Pancreas (tissue), 10 donors: ENCODE measurements at regions not wholly inside any gene's neighbourhood (a gene's known extent, or its start where the extent isn't known, plus 50 kb on each side); places are given as distances from the start of the nearest gene placed in this dataset.

Experiments
- ATAC-seq, 4 donors: fragments of 200-7000 bp; cut with Tn5 transposase; one replicate each; pipeline versions ENCODE4 v1.8.0 to v1.9.1; 2020; ENCODE audit warnings: mild to moderate bottlenecking in 4 of 4, moderate library complexity in 4 of 4
- DNase-seq, 6 donors: peaks; one replicate each; pipeline ENCODE4 v3.0.0-alpha.2; 2020
- FAIRE-seq: peaks from 2 replicates; lab custom pipeline; 2012; peaks lifted over from hg19 to GRCh38; lab: Jason Lieb, UNC
- H3K27ac ChIP-seq, 4 donors: fragments of 200-600 bp; sonication (generic); 1 replicate in 3 of 4; 2 replicates in 1 of 4; pipeline versions ENCODE4 v1.5.0 to v1.8.0; 2020
- H3K27me3 ChIP-seq, 4 donors: fragments of 200-600 bp; one replicate each; pipeline ENCODE4 v1.8.0; 2021
- H3K36me3 ChIP-seq, 3 donors: fragments of 200-600 bp; sonication (generic) in 1 of 3; one replicate each; pipeline versions ENCODE4 v1.5.0 to v1.8.0; 2020 to 2021
- H3K4me1 ChIP-seq, 3 donors: fragments of 200-600 bp; one replicate each; pipeline ENCODE4 v1.8.0; 2021
- H3K4me3 ChIP-seq, 4 donors: fragments of 200-600 bp; sonication (generic) in 2 of 4; one replicate each; pipeline versions ENCODE4 v1.5.0 to v1.8.0; 2020 to 2021
- H3K9me3 ChIP-seq, 4 donors: fragments of 200-600 bp; one replicate each; pipeline ENCODE4 v1.8.0; 2021
- CTCF ChIP-seq, 4 donors: fragments of 200-600 bp; sonication (generic) in 3 of 4; IDR thresholded peaks; one replicate each; pipeline versions ENCODE4 v1.5.0 to v1.8.0; 2021; ENCODE audit warnings: antibody characterized with exemption in 4 of 4
- WGBS, 2 donors: extraction: QIAGEN DNeasy Blood & Tissue Kit; methylation state at CpG; one replicate each; pipeline ENCODE4 v1.1.7; 2013; 5-methylcytosine and 5-hydroxymethylcytosine counted together
- intact Hi-C, 3 donors: fragments of 100-400 bp; cut with DNase I; formaldehyde crosslinking; loops; one replicate each; pipeline versions ENCODE4 v1.11.1 to v1.14.2; 2022
- donor health status: healthy with polysubstance abuse.
- donor health status: DM: no; HTN: no; CAD: no; lungs with moderate emphysema.
- donor health status: DM: no; HTN: no; CAD: no.
- donor health status: control.
- donor health status: control.
- donor health status: Bipolar disorder and iron deficiency.
- donor health status: DM: yes; HTN: yes; CAD: no.
- donor health status: DM: no; HTN: no; CAD: no.
- donor health status: DM: no; HTN: no; CAD: no.
- donor health status: DM: yes; HTN: yes; CAD: no.

- Histone ChIP-seq H3K27ac (no peak overlapping the region), H3K9me3 (no peaks in the 10 kb centered on the region), H3K4me3 (no peak overlapping the region), H3K36me3 (no peaks in the 10 kb centered on the region), H3K4me1 (no peaks in the 10 kb centered on the region), H3K27me3 (no peaks in the 10 kb centered on the region)
- intact Hi-C loops: no loop called here
- no peak for FAIRE-seq
- ATAC-seq: no peak
- no peak for DNase-seq
- no peak for TF ChIP-seq CTCF (IDR thresholded peaks at IDR 0.05)
- 64 to 80% methylated on average over 3 of the region's 3 CpGs for WGBS, 2 donors
Measured at GRCh38 chr2:145657265-145657664, 1137.3 kb upstream of the ZEB2 start.

- ATAC-seq (no peak), DNase-seq (no peak), FAIRE-seq (no peak)
- Histone ChIP-seq H3K27ac (no peak overlapping the region), H3K27me3 (no peaks in the 10 kb centered on the region), H3K4me3 (no peak overlapping the region), H3K9me3 (no peaks in the 10 kb centered on the region), H3K4me1 (no peaks in the 10 kb centered on the region), H3K36me3 (no peaks in the 10 kb centered on the region)
- intact Hi-C loops: no loop called here
- 67 to 68% methylated on average over 5 of the region's 5 CpGs for WGBS, 2 donors
- TF ChIP-seq CTCF (IDR thresholded peaks at IDR 0.05): no peak
Measured at GRCh38 chr2:145655165-145655765, 1135.3 kb upstream of the ZEB2 start.

- no peak for ATAC-seq
- Histone ChIP-seq H3K36me3 (no peaks in the 10 kb centered on the region), H3K9me3 (no peaks in the 10 kb centered on the region), H3K27ac (no peak overlapping the region), H3K27me3 (no peaks in the 10 kb centered on the region), H3K4me1 (no peaks in the 10 kb centered on the region), H3K4me3 (no peak overlapping the region)
- intact Hi-C loops: no loop called here
- 70 to 81% methylated on average over 3 of the region's 3 CpGs for WGBS, 2 donors
- no peak for FAIRE-seq
- no peak for DNase-seq
- TF ChIP-seq CTCF (IDR thresholded peaks at IDR 0.05): no peak
Measured at GRCh38 chr2:145654746-145655145, 1134.8 kb upstream of the ZEB2 start.

GRCh38 chr2:145654156-145654555 is 1134.2 kb upstream of the ZEB2 start:
- no peaks in the 10 kb centered on the region for H3K9me3 ChIP-seq
- no peaks in the 10 kb centered on the region for H3K4me1 ChIP-seq
- H3K4me3 ChIP-seq: no peak overlapping the region
- WGBS, 2 donors: 88 to 89% methylated on average over 2 of the region's 2 CpGs
- H3K36me3 ChIP-seq: no peaks in the 10 kb centered on the region
- H3K27me3 ChIP-seq: no peaks in the 10 kb centered on the region
- ATAC-seq (no peak), DNase-seq (no peak), FAIRE-seq (no peak)
- TF ChIP-seq CTCF (IDR thresholded peaks at IDR 0.05): no peak
- intact Hi-C loops: no loop called here
- H3K27ac ChIP-seq: no peak overlapping the region

GRCh38 chr2:145653553-145653952 is 1133.6 kb upstream of the ZEB2 start:
- TF ChIP-seq CTCF (IDR thresholded peaks at IDR 0.05): no peak
- DNase-seq (no peak), FAIRE-seq (no peak), ATAC-seq (no peak)
- H3K9me3 ChIP-seq: no peaks in the 10 kb centered on the region
- intact Hi-C loops: no loop called here
- H3K4me3 ChIP-seq: no peak overlapping the region
- H3K4me1 ChIP-seq: no peaks in the 10 kb centered on the region
- no peaks in the 10 kb centered on the region for H3K27me3 ChIP-seq
- H3K27ac ChIP-seq: no peak overlapping the region
- H3K36me3 ChIP-seq: no peaks in the 10 kb centered on the region
